ENCODE measurements at regions not wholly inside any gene's neighbourhood (a gene's known extent, or its start where the extent isn't known, plus 50 kb on each side); places are given as distances from the start of the nearest gene placed in this dataset.

DNA sequence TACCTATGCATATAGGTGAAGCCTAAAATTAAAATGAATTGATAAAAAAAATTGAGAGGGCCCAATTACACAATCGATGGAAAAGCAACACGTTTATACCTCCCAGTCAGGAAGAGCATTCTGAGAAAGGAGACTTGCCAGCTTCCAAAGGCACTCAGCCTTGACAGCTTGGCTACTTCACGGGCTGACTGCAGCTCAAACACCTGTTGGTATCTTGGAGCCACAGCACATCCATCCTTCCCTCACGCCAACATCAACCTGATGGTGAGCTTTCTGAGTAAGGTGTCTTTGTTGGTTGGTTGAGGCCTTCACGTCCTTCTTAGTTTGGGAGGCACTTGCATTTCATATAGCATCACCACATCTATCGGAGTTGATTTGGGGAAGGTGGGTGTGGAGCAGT, 598.9 kb upstream of the DIPK2B start:
- no peaks in the 10 kb centered on the region for H3K79me2 ChIP-seq (ENCODE audit: insufficient read depth, low read length)
- H3K9me3 ChIP-seq (ENCODE audit: low read length): no peaks in the 10 kb centered on the region
- no peak for TF ChIP-seq EZH2 (IDR thresholded peaks at IDR 0.05; ENCODE audit: borderline replicate concordance, low read length)
- no peak for TF ChIP-seq CTCF (IDR thresholded peaks at IDR 0.05; ENCODE audit: low read length)
- no peaks in the 10 kb centered on the region for H3F3A ChIP-seq (ENCODE audit: insufficient read depth, low read length)
- H3K9ac ChIP-seq (ENCODE audit: low read length): no peak overlapping the region
- no peaks in the 10 kb centered on the region for H3K27me3 ChIP-seq (ENCODE audit: insufficient read depth, low read length)
- no peaks in the 10 kb centered on the region for H3K9me2 ChIP-seq (ENCODE audit: low read depth, low read length)
- H2AFZ ChIP-seq (ENCODE audit: low read length): no peak overlapping the region
- H3K4me3 ChIP-seq (ENCODE audit: low read depth, low read length, poor library complexity, severe bottlenecking): no peak overlapping the region
- H3K4me2 ChIP-seq (ENCODE audit: low read length): no peak overlapping the region
- H3K27ac ChIP-seq (ENCODE audit: low read depth, low read length, poor library complexity, severe bottlenecking): no peak overlapping the region
- no peaks in the 10 kb centered on the region for H3K36me3 ChIP-seq (ENCODE audit: insufficient read depth, low read length)
- H3K4me1 ChIP-seq (ENCODE audit: insufficient read depth, low read length, severe bottlenecking): no peaks in the 10 kb centered on the region
- H4K20me1 ChIP-seq (ENCODE audit: insufficient read depth, low read length): no peaks in the 10 kb centered on the region

GRCh38 chrX:45795546-45795945, 594.9 kb upstream of the DIPK2B start:
- H3K9me2 ChIP-seq (ENCODE audit: low read depth, low read length): no peaks in the 10 kb centered on the region
- H3K36me3 ChIP-seq (ENCODE audit: insufficient read depth, low read length): no peaks in the 10 kb centered on the region
- no peaks in the 10 kb centered on the region for H3K79me2 ChIP-seq (ENCODE audit: insufficient read depth, low read length)
- H2AFZ ChIP-seq (ENCODE audit: low read length): no peak overlapping the region
- no peak overlapping the region for H3K4me2 ChIP-seq (ENCODE audit: low read length)
- no peak overlapping the region for H3K9ac ChIP-seq (ENCODE audit: low read length)
- no peaks in the 10 kb centered on the region for H3F3A ChIP-seq (ENCODE audit: insufficient read depth, low read length)
- H3K27ac ChIP-seq (ENCODE audit: low read depth, low read length, poor library complexity, severe bottlenecking): no peak overlapping the region
- H3K4me1 ChIP-seq (ENCODE audit: insufficient read depth, low read length, severe bottlenecking): no peaks in the 10 kb centered on the region
- H3K4me3 ChIP-seq (ENCODE audit: low read depth, low read length, poor library complexity, severe bottlenecking): no peak overlapping the region
- TF ChIP-seq CTCF (IDR thresholded peaks at IDR 0.05; ENCODE audit: low read length): no peak
- no peak for TF ChIP-seq EZH2 (IDR thresholded peaks at IDR 0.05; ENCODE audit: borderline replicate concordance, low read length)
- no peaks in the 10 kb centered on the region for H3K9me3 ChIP-seq (ENCODE audit: low read length)
- H4K20me1 ChIP-seq (ENCODE audit: insufficient read depth, low read length): no peaks in the 10 kb centered on the region
- H3K27me3 ChIP-seq (ENCODE audit: insufficient read depth, low read length): no peaks in the 10 kb centered on the region

DNA sequence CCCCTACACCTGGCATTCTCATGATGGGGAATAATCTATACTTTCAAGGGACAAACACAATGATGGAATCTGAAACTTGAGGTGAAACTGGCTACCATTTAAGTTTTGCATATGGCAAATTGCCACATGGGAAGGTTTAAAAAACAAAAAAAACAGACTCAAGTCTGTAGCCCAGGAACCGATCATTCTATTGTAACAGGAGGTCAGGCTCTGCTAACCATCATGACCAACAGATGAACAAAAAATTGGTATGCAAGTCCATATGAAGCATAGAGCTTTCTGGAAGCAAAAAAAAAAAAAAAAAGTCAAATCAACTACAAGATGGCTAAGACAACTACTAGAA, 594.3 kb upstream of the DIPK2B start:
- Histone ChIP-seq H3K79me2 (ENCODE audit: insufficient read depth, low read length) (no peaks in the 10 kb centered on the region), H3K9ac (ENCODE audit: low read length) (no peak overlapping the region)

More for the DNA sequence above, 594.3 kb upstream of the DIPK2B start:
- Histone ChIP-seq H3K36me3 (ENCODE audit: insufficient read depth, low read length) (no peaks in the 10 kb centered on the region), H3K27me3 (ENCODE audit: insufficient read depth, low read length) (no peaks in the 10 kb centered on the region), H3K9me2 (ENCODE audit: low read depth, low read length) (no peaks in the 10 kb centered on the region), H3K9me3 (ENCODE audit: low read length) (no peaks in the 10 kb centered on the region), H4K20me1 (ENCODE audit: insufficient read depth, low read length) (no peaks in the 10 kb centered on the region), H2AFZ (ENCODE audit: low read length) (no peak overlapping the region), H3K4me3 (ENCODE audit: low read depth, low read length, poor library complexity, severe bottlenecking) (no peak overlapping the region), H3K4me1 (ENCODE audit: insufficient read depth, low read length, severe bottlenecking) (no peaks in the 10 kb centered on the region), H3F3A (ENCODE audit: insufficient read depth, low read length) (no peaks in the 10 kb centered on the region), H3K4me2 (ENCODE audit: low read length) (no peak overlapping the region), H3K27ac (ENCODE audit: low read depth, low read length, poor library complexity, severe bottlenecking) (no peak overlapping the region)
- no peak for TF ChIP-seq EZH2 (IDR thresholded peaks at IDR 0.05; ENCODE audit: borderline replicate concordance, low read length)
- TF ChIP-seq CTCF (IDR thresholded peaks at IDR 0.05; ENCODE audit: low read length): no peak

All from OCI-LY1 (cell line).